HEK293 (cell line): ENCODE measurements at regions not wholly inside any gene's neighbourhood (a gene's known extent, or its start where the extent isn't known, plus 50 kb on each side); places are given as distances from the start of the nearest gene placed in this dataset.
A peak's percentile ranks its signal among the peaks of the same experiment; 100 is the strongest.

Source experiments
- CTCF ChIA-PET: fragments of 350-600 bp; formaldehyde crosslinking; extraction: SDS; loops from one replicate; lab custom pipeline; 2021; ENCODE audit warnings: antibody characterized with exemption; lab: Yijun Ruan, JAX
- POLR2A ChIA-PET: fragments of 300-600 bp; formaldehyde crosslinking; extraction: SDS; loops from one replicate; lab custom pipeline; 2020; ENCODE audit warnings: antibody characterized with exemption, inconsistent platforms; lab: Yijun Ruan, JAX
- H3K27ac ChIP-seq: fragments of 200-500 bp; sonication (Bioruptor generic); 2 replicates; pipeline ENCODE4 v1.5.1; 2014; ENCODE audit warnings: low read depth, low read length, control low read depth, inconsistent platforms; ENCODE audit errors: extremely low read depth
- H3K36me3 ChIP-seq, 2 experiments: fragments of 200-500 bp in 1 of 2; sonication (Bioruptor generic) in 1 of 2; 1 replicate in 1 of 2; 2 replicates in 1 of 2; pipeline ENCODE4 v1.5.1; 2014 to 2017; ENCODE audit warnings: inconsistent platforms in 2 of 2, low read length in 2 of 2; ENCODE audit not compliant: control insufficient read depth in 2 of 2, insufficient read depth in 1 of 2
- H3K4me1 ChIP-seq: fragments of 200-500 bp; sonication (Bioruptor generic); 2 replicates; pipeline ENCODE4 v1.5.1; 2014; ENCODE audit warnings: mild to moderate bottlenecking, low read length, inconsistent platforms; ENCODE audit not compliant: control insufficient read depth, insufficient read depth
- H3K4me3 ChIP-seq: 2 replicates; pipeline ENCODE4 v1.5.1; 2011; ENCODE audit warnings: low read depth, mild to moderate bottlenecking, control low read depth, low read length, moderate library complexity
- H3K9me3 ChIP-seq: fragments of 200-500 bp; sonication (Bioruptor generic); 2 replicates; pipeline ENCODE4 v1.5.1; 2014; ENCODE audit warnings: low read depth, low read length, inconsistent platforms; ENCODE audit not compliant: control insufficient read depth, insufficient read depth
- FEZF1 ChIP-seq: fragments of 450-650 bp; formaldehyde crosslinking; IDR thresholded peaks from 2 replicates; pipeline ENCODE4 v1.5.1; 2016; ENCODE audit warnings: missing biosample characterization, missing genetic modification characterization
- KLF1 ChIP-seq: fragments of 450-650 bp; formaldehyde crosslinking; IDR thresholded peaks from 2 replicates; pipeline ENCODE4 v1.5.1; 2016; ENCODE audit warnings: missing biosample characterization, missing genetic modification characterization
- KLF9 ChIP-seq: fragments of 450-650 bp; formaldehyde crosslinking; IDR thresholded peaks from 2 replicates; pipeline ENCODE4 v1.5.1; 2016; ENCODE audit warnings: missing biosample characterization, missing genetic modification characterization, low read depth
- MZF1 ChIP-seq: fragments of 450-650 bp; formaldehyde crosslinking; IDR thresholded peaks from 2 replicates; pipeline ENCODE4 v1.5.1; 2017; ENCODE audit warnings: missing biosample characterization, missing genetic modification characterization, borderline replicate concordance
- ZNF169 ChIP-seq: fragments of 450-650 bp; formaldehyde crosslinking; IDR thresholded peaks from 2 replicates; pipeline ENCODE4 v1.5.1; 2016; ENCODE audit warnings: missing biosample characterization, missing genetic modification characterization
- ZNF354C ChIP-seq: fragments of 450-650 bp; formaldehyde crosslinking; IDR thresholded peaks from 2 replicates; pipeline ENCODE4 v1.5.1; 2016; ENCODE audit warnings: missing biosample characterization, missing genetic modification characterization, low read depth, borderline replicate concordance
- ZNF394 ChIP-seq: fragments of 450-650 bp; formaldehyde crosslinking; IDR thresholded peaks from 2 replicates; pipeline ENCODE4 v1.5.1; 2016; ENCODE audit warnings: missing biosample characterization, missing genetic modification characterization, mild to moderate bottlenecking, moderate library complexity, borderline replicate concordance
- ZNF529 ChIP-seq: fragments of 450-650 bp; formaldehyde crosslinking; IDR thresholded peaks from 2 replicates; pipeline ENCODE4 v1.5.1; 2017; ENCODE audit warnings: missing genetic modification characterization, missing biosample characterization; ENCODE audit not compliant: insufficient replicate concordance
- ZNF555 ChIP-seq: fragments of 450-650 bp; formaldehyde crosslinking; conservative IDR thresholded peaks from 2 replicates; pipeline ENCODE4 v1.5.1; 2017; ENCODE audit warnings: missing biosample characterization, mild to moderate bottlenecking, missing genetic modification characterization, inconsistent platforms
- ZNF558 ChIP-seq: fragments of 450-650 bp; formaldehyde crosslinking; IDR thresholded peaks from 2 replicates; pipeline ENCODE4 v1.5.1; 2016; ENCODE audit warnings: missing biosample characterization, missing genetic modification characterization
- ZNF624 ChIP-seq: fragments of 450-650 bp; formaldehyde crosslinking; IDR thresholded peaks from 2 replicates; pipeline ENCODE4 v1.5.1; 2017; ENCODE audit warnings: missing biosample characterization, missing genetic modification characterization
- ZNF654 ChIP-seq: fragments of 450-650 bp; formaldehyde crosslinking; IDR thresholded peaks from 2 replicates; pipeline ENCODE4 v1.5.1; 2016; ENCODE audit warnings: low read depth, missing biosample characterization, missing genetic modification characterization
- ZNF747 ChIP-seq: fragments of 450-650 bp; formaldehyde crosslinking; IDR thresholded peaks from 2 replicates; pipeline ENCODE4 v1.5.1; 2016; ENCODE audit warnings: missing biosample characterization, missing genetic modification characterization
- ZNF777 ChIP-seq: fragments of 450-650 bp; formaldehyde crosslinking; IDR thresholded peaks from 2 replicates; pipeline ENCODE4 v1.5.1; 2017; ENCODE audit warnings: missing biosample characterization, missing genetic modification characterization, borderline replicate concordance
- ZXDB ChIP-seq: fragments of 450-650 bp; formaldehyde crosslinking; IDR thresholded peaks from 2 replicates; pipeline ENCODE4 v1.5.1; 2016; ENCODE audit warnings: missing biosample characterization, missing genetic modification characterization
- TF ChIP-seq, protein P1 (sequence below): fragments of 450-650 bp; formaldehyde crosslinking; IDR thresholded peaks from 2 replicates; pipeline ENCODE4 v1.5.1; 2016; ENCODE audit warnings: missing biosample characterization, missing genetic modification characterization
- TF ChIP-seq, protein P2 (sequence below): fragments of 450-650 bp; formaldehyde crosslinking; IDR thresholded peaks from 2 replicates; pipeline ENCODE4 v1.5.0; 2017; ENCODE audit warnings: missing biosample characterization, missing genetic modification characterization, borderline replicate concordance
- TF ChIP-seq, protein P3 (sequence below): fragments of 450-650 bp; formaldehyde crosslinking; IDR thresholded peaks from 2 replicates; pipeline ENCODE4 v1.5.1; 2016; ENCODE audit warnings: missing biosample characterization, missing genetic modification characterization

DNA sequence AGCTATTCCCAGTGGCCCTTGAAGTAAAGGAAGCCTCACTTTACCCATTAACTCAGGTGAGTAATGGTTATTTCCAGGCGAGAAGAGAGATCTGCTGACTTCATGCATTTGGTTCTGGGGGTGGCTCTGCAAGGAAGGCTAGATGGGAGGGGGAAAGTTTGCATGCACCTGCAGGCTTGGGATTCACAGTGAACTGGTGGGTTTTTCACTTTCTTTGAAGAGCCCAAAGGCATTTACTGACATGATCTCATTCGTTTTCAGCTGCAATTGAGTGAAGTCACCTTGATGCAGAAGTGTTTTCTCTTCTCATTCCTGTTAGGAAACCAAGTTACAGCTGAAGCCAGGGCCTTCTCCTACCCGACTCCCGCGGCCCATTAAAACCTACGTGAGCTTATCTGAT, 131.0 kb upstream of the N4BP1 start (continued):
- TF ChIP-seq ZXDB (tag by site-specific recombination) (no peak), ZNF555 (tag by site-specific recombination) (no peak)

DNA sequence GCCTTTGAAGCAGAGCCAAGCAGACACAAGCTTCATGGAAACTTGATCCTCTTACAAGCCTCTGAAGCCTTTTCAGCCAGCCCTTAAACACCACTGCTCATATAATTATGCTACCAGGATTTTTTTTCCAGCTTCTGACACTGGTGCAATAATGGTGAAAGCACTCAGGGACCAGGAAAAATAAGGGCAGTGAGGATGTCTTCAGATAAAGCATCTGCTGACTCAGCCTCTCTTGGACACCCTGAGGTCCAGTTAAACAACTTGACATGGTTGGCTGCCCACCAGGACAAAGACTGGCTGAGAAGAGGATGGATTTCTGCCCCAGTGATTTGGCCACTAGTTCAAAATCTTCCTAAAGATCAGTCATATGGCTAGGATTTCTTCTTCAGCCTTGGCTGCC, 124.2 kb upstream of the N4BP1 start:
- H3K9me3 ChIP-seq: no peaks in the 10 kb centered on the region
- CTCF ChIA-PET: no interaction called here
- H3K4me3 ChIP-seq: no peak overlapping the region
- no peak overlapping the region for H3K27ac ChIP-seq
- peak; percentile 14; the same call in 1 of the 2 replicates for TF ChIP-seq FEZF1 (tag by site-specific recombination)
- no peak for TF ChIP-seq ZNF624
- H3K4me1 ChIP-seq: no peaks in the 10 kb centered on the region
- POLR2A ChIA-PET: no interaction called here
- no peaks in the 10 kb centered on the region for H3K36me3 ChIP-seq

DNA sequence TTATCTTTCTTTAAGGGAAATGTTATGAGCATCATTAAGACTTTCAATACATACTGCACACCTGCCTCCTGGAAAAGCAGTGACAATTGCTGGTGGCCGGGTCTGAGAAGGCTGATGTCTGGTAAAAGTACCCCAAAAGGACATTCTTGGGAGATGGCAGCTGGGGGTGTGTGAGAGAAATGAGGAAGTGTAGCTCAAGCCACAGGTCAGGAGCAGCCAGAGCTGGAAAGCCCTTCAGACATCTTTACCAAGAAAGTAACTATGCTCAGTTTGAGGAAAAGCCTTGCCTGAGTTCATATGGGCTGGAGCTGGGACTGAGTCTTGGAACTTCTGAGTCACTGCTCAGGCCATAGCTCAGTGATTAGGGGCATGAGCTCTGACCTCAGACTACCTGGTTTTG, 94.7 kb upstream of the N4BP1 start:
- Histone ChIP-seq H3K27ac (no peak overlapping the region), H3K4me3 (no peak overlapping the region), H3K9me3 (no peaks in the 10 kb centered on the region), H3K4me1 (no peaks in the 10 kb centered on the region), H3K36me3 (no peaks in the 10 kb centered on the region)
- ChIA-PET CTCF (interaction anchor here (0.8 kb wide), 1 partner anchor 18 kb away, joined by 3 read pairs; no protein-coding TSS in a partner anchor), POLR2A (interaction anchor here (0.6 kb wide), 1 partner anchor 46 kb away, joined by 3 read pairs; no protein-coding TSS in a partner anchor)
- TF ChIP-seq ZNF169 (tag by site-specific recombination): no peak

DNA sequence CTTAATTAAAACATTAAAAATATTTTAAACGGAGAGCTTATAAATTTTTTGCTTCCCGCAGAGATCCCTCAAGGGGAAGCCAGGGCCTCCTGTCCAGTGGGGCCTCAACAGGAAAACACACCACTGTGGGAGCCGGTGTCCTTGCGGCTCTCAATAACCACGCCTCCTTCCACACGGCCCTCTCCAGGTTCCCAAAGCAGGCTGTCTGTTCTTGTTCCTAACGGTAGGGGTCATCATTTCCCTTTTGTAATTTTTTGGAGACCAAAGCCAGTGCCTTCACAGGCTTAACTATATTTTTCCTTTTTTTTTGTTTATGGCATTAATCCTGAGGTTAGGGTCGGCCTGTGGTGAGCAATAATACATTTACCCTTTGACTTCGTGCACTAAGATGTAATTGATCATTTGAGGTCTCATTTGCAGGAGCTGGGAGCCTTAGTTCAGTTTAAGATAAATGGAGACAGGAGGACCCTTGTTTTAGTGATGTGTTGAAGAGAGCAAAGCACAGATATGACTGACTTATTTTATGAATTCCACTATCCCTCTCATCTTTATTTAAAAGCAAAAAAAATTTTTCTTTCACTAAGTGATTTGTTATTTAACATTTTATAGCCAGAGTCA, 77.5 kb upstream of the N4BP1 start:
- Histone ChIP-seq H3K36me3 (no peaks in the 10 kb centered on the region), H3K9me3 (no peaks in the 10 kb centered on the region), H3K4me1 (no peaks in the 10 kb centered on the region), H3K27ac (no peak overlapping the region), H3K4me3 (no peak overlapping the region)
- ChIA-PET POLR2A (no interaction called here), CTCF (interaction anchor here (0.6 to 3.2 kb wide), 23 partner anchors 8 to 1382 kb away, joined by 3 to 23 read pairs (median 4); no protein-coding TSS in a partner anchor)
- TF ChIP-seq MZF1 (tag by site-specific recombination): no peak
- TF ChIP-seq ZNF747 (tag by site-specific recombination): no peak
- no peak for TF ChIP-seq ZNF354C (tag by site-specific recombination)
- no peak for TF ChIP-seq ZNF558
- no peak for TF ChIP-seq ZNF529 (tag by site-specific recombination)
- TF ChIP-seq KLF9 (tag by site-specific recombination): peak; percentile 34; the same call in 1 of the 2 replicates
- TF ChIP-seq ZNF169 (tag by site-specific recombination): no peak
- TF ChIP-seq ZNF777 (tag by site-specific recombination): no peak
- TF ChIP-seq ZNF394: no peak
- TF ChIP-seq, protein P1, sequence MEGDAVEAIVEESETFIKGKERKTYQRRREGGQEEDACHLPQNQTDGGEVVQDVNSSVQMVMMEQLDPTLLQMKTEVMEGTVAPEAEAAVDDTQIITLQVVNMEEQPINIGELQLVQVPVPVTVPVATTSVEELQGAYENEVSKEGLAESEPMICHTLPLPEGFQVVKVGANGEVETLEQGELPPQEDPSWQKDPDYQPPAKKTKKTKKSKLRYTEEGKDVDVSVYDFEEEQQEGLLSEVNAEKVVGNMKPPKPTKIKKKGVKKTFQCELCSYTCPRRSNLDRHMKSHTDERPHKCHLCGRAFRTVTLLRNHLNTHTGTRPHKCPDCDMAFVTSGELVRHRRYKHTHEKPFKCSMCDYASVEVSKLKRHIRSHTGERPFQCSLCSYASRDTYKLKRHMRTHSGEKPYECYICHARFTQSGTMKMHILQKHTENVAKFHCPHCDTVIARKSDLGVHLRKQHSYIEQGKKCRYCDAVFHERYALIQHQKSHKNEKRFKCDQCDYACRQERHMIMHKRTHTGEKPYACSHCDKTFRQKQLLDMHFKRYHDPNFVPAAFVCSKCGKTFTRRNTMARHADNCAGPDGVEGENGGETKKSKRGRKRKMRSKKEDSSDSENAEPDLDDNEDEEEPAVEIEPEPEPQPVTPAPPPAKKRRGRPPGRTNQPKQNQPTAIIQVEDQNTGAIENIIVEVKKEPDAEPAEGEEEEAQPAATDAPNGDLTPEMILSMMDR (tag by site-specific recombination): peak; percentile 54
- peak; percentile 75 for TF ChIP-seq ZNF654 (tag by site-specific recombination)
- no peak for TF ChIP-seq KLF1 (tag by site-specific recombination)
- TF ChIP-seq, protein P2, sequence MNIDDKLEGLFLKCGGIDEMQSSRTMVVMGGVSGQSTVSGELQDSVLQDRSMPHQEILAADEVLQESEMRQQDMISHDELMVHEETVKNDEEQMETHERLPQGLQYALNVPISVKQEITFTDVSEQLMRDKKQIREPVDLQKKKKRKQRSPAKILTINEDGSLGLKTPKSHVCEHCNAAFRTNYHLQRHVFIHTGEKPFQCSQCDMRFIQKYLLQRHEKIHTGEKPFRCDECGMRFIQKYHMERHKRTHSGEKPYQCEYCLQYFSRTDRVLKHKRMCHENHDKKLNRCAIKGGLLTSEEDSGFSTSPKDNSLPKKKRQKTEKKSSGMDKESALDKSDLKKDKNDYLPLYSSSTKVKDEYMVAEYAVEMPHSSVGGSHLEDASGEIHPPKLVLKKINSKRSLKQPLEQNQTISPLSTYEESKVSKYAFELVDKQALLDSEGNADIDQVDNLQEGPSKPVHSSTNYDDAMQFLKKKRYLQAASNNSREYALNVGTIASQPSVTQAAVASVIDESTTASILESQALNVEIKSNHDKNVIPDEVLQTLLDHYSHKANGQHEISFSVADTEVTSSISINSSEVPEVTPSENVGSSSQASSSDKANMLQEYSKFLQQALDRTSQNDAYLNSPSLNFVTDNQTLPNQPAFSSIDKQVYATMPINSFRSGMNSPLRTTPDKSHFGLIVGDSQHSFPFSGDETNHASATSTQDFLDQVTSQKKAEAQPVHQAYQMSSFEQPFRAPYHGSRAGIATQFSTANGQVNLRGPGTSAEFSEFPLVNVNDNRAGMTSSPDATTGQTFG: no peak
- TF ChIP-seq, protein P3, sequence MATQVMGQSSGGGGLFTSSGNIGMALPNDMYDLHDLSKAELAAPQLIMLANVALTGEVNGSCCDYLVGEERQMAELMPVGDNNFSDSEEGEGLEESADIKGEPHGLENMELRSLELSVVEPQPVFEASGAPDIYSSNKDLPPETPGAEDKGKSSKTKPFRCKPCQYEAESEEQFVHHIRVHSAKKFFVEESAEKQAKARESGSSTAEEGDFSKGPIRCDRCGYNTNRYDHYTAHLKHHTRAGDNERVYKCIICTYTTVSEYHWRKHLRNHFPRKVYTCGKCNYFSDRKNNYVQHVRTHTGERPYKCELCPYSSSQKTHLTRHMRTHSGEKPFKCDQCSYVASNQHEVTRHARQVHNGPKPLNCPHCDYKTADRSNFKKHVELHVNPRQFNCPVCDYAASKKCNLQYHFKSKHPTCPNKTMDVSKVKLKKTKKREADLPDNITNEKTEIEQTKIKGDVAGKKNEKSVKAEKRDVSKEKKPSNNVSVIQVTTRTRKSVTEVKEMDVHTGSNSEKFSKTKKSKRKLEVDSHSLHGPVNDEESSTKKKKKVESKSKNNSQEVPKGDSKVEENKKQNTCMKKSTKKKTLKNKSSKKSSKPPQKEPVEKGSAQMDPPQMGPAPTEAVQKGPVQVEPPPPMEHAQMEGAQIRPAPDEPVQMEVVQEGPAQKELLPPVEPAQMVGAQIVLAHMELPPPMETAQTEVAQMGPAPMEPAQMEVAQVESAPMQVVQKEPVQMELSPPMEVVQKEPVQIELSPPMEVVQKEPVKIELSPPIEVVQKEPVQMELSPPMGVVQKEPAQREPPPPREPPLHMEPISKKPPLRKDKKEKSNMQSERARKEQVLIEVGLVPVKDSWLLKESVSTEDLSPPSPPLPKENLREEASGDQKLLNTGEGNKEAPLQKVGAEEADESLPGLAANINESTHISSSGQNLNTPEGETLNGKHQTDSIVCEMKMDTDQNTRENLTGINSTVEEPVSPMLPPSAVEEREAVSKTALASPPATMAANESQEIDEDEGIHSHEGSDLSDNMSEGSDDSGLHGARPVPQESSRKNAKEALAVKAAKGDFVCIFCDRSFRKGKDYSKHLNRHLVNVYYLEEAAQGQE (tag by site-specific recombination): no peak
